EH (cell line): ENCODE measurements at regions not wholly inside any gene's neighbourhood (a gene's known extent, or its start where the extent isn't known, plus 50 kb on each side); places are given as distances from the start of the nearest gene placed in this dataset.

ENCODE experiments used
- DNase-seq: peaks from one replicate; pipeline ENCODE4 v3.0.0-alpha.2; 2015; ENCODE audit warnings: low read depth

GRCh38 chr3:25235031-25235430 is 193.0 kb upstream of the RARB start:
- DNase-seq = peak; percentile 52

GRCh38 chr3:25235466-25235865 is 192.6 kb upstream of the RARB start:
- peak; percentile 65 for DNase-seq

- no peak for DNase-seq
Observed at GRCh38 chr3:25237602-25238001, 190.5 kb upstream of the RARB start.

- no peak for DNase-seq
Observed at GRCh38 chr3:25239042-25239441, 189.0 kb upstream of the RARB start.

GRCh38 chr3:25246913-25247312 is 181.2 kb upstream of the RARB start:
- peak; percentile 7 for DNase-seq

DNA sequence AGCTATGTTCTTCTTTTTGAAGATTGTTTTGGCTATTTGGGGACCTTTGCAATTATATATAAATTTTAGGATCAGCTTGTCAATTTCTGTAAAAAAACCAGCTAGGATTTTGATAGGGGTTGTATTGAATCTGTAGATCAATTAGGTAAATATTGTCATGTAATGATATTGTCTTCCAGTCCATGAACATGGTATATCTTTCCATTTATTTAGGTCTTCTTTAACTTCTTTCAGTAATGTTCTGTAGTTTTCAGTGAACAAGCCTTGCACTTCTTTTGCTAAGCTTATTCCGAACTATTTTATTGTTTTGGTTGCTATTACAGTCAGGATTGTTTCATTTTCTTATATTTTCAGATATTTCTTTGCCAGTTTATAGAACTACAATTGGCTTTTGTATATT is 175.8 kb upstream of the RARB start:
- no peak for DNase-seq

DNA sequence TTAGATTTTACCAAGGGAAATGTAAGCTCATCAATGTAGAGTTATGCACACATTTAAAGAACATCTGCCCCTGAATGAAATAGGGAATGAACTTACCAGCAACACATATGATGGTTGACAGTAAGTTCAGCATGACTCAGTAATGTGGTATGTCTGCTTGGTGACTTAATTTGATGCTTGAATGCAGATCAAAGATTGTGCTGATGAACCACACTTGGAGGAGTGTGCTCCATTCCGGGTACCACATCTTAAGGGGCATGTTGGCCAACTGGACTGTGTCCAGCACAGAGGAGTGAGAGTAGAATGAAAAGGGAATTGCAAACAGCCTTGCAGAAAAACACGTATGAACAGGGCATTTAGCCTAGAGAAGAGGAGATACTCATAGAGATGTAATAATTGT is 171.0 kb upstream of the RARB start:
- peak; percentile 87 for DNase-seq

DNA sequence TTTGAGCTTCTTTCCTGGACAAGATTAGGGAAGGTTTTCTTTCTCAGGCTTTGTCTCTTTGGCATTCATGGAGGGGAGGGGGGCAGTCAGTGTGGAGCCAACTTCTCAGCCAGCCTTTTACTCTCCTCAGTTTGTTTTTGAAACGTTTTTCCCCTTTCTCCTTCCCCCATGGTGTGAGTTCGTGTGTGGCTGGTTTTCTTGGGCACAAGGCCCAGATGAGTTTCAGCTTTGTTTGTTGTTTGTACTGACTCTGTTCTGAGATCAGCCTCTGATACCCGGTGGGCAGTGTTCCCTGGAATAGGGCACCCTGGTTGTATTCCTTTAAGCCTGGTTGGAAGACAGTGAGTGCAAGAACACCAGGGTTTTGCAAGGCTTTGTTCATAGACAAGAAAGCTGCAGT is 168.2 kb upstream of the RARB start:
- peak; percentile 75 for DNase-seq

DNA sequence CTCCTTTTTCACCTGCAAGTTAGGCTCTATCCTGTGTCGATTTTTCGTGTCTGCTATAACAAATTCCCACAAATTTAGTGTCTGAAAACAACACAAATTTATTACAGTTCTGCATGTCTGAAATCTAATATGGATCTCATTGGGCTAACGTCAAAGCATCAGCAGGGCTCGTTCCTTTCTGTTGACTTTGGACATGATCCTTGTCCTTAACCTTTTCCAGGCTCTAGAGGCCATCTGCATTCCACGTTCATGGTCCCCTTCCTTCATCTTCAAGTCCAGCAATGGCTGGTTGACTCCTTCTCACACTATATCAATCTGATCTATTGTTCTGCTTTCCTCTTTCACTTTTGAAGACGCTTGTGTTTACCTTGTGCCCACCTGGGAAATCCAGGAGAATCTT is 165.7 kb upstream of the RARB start:
- no peak for DNase-seq

GRCh38 chr3:25265284-25265683 is 162.8 kb upstream of the RARB start:
- DNase-seq = no peak

DNA sequence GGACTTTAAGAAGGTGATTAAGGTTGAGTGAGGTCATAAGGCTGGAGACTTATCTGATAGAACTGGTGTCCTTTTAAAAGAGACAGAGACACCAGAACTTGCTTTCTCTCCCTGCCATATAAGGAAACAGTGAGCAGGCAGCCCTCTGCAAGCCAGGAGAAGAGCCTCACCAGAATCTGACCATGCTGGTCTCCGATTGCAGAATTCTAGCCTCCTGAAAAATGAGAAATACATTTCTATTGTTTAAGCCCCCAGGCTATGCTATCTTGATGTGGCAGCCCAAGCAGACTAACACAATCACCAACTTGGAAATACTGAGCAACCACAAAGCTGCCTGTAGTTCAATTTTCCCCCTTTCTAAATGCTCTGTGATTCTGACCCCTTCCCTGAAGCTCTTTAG is 161.4 kb upstream of the RARB start:
- DNase-seq = peak; percentile 42

DNA sequence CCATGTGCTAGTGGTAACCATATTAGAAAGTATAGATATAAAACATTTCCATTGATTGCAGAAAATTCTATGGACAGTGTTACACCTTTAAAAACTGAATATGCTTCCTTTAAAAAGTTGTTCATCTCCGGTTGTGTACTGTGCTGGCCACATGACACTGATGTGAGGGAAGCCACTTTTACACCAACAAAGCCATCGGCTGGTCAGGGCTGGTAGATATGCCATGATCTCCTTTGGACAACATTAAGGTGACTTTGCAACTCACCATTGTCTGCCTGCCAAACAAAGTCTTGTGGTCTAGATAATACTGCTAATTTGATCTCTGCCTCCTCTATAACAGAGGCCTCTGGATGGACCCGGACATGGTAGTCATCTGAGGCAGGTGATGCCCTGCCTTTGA is 156.0 kb upstream of the RARB start:
- DNase-seq = no peak

DNA sequence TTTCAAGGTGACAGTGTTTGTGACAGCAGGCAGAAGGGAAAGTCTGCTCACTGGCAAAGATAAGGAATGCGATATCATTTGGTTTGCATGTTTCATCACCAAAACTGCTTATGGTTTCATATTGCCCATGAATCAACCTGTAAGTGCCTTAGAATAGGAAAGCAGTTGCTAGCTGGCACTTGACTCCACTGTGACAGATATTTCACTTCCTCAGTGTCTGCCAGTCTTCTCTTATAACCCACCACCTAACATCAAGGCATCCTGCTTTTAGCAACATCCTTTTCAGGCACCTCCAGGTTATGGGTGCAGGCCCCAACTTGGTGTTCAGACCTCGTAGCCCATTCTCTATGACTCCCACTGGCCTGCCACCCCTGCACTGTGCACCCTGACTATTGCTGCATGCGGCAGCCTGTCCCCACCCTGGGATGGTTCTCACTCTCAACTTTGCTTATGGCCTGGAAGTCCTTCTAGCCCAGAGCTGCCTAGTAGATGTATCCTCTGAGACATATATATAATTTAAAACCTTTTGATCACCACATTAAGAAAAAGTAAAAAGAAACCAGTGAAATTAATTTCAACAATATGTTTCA is 154.4 kb upstream of the RARB start:
- no peak for DNase-seq

GRCh38 chr3:25277503-25277902 is 150.6 kb upstream of the RARB start:
- no peak for DNase-seq

DNA sequence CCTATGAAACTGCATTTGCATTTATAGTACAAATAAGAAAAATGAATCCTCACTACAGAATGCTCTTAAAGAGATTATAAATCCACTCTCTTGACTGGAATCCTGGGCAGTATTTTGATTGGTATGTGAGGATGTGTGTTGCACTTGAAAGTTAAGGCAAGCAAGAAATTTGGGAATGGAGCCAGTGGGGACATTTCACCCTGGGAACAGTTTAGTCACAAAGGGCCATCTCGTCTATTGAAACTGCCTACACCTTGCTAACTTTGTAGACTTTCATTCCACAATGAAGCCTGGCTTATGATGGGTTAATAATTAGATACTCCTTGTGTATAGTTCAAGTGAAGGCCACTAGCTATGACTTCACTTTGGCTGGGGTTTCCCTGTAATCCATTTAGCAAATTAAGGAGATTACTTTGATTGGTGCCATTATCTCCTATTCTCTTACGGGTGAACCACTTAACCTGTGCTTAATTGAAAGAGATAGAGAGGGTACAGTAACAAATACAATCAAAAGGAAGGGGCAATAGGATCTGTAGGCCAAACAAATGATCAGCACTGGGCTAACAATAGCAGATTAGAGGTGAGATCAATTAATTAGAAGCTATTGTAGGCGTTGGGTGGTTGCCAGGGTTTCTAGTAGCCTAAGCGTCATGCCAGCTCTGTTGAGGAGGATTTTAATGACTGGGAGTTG is 146.9 kb upstream of the RARB start:
- DNase-seq = no peak

DNA sequence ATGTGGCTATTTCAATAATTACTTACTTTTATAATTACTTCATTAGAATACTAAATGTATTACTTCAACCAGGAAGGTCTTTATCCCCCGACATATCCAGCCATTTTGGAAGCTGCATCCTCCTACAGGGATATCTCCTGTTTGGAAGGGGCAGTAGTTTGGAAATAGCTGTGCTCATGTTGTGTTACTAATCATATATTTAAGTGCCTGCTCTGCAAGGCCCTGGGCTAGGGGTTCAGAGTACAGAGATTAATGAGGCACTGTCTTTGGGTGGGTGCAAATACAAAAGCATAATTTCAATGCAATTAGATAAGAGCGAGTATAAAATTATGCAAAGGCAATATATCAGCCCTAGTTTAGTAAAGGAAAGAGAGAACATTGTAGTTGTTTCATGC is 146.3 kb upstream of the RARB start:
- DNase-seq = no peak

GRCh38 chr3:25283613-25284012 is 144.4 kb upstream of the RARB start:
- DNase-seq = no peak

- no peak for DNase-seq
Observed at GRCh38 chr3:25284249-25284648, 143.8 kb upstream of the RARB start.

- no peak for DNase-seq
Observed at GRCh38 chr3:25287291-25287884, 140.7 kb upstream of the RARB start.

- DNase-seq = no peak
Observed at GRCh38 chr3:25288413-25288812, 139.7 kb upstream of the RARB start.

- DNase-seq = no peak
Observed at GRCh38 chr3:25289156-25289555, 138.9 kb upstream of the RARB start.

- peak; percentile 80 for DNase-seq
Observed at GRCh38 chr3:25289663-25290062, 138.4 kb upstream of the RARB start.

DNA sequence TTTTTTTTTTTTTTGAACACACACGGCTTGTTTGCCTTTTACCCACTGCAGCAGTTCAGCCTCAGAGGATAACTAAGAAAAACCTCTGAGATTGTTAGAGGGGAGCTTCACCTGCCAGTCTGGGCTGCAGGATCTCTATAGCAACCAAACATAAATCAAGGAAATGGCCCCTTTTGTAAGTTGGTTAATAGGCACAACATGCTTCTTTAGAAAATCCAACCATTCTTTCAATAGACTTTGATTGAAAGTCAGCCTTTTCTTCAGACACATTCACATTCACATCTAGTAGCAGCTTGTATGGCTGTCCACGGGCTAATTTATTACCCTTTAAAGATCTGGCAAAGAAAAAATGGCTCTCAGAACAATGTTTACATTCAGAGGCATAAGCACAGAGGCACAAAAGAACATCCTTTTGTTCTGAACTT is 136.6 kb upstream of the RARB start:
- no peak for DNase-seq

DNA sequence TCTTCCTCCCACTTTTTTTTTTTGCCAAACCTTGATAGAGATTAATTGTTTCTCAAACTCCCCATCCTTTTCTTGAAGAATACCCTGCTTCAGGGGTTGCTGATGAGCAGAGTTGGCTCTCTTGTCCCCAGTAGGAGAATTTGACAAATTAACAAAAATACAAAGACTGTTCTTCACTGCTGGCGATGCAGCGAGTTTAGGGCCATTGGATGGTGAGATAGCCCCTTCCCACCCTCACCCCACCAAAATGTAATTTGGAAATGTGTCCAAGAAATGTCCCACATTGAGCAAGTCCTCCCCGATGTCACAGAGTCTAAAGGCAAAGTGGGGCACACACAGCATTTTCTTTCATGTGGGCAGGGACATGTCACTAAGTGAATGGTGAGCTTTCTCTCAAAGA is 136.0 kb upstream of the RARB start:
- no peak for DNase-seq
